NCI-H128 (cell line): ENCODE measurements at regions not wholly inside any gene's neighbourhood (a gene's known extent, or its start where the extent isn't known, plus 50 kb on each side); places are given as distances from the start of the nearest gene placed in this dataset.

Source experiments
- DNase-seq: peaks from one replicate; lab custom pipeline; 2025; ENCODE audit not compliant: unreplicated experiment; lab: John Stamatoyannopoulos, UW

DNA sequence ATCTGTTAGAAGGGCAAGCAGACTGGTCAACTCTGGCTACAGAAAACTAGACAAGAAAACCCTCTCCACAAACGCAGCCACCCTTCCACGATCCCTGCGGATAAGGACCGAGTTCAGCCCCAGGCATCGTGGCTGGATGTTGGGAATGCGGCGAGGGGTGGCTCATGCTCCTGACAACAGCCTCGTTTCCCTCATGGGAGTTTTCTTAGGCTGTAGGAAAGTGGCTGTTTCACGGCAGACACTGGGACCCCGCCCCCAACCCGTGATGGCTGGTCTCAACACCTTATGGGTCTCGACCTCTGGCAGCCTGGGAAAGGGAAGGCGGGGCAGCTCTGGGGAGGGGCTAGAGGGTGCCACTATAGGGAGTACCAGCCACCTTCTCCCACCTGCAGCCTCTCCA is 123.3 kb downstream of the RFLNA start:
- DNase-seq = no peak

DNA sequence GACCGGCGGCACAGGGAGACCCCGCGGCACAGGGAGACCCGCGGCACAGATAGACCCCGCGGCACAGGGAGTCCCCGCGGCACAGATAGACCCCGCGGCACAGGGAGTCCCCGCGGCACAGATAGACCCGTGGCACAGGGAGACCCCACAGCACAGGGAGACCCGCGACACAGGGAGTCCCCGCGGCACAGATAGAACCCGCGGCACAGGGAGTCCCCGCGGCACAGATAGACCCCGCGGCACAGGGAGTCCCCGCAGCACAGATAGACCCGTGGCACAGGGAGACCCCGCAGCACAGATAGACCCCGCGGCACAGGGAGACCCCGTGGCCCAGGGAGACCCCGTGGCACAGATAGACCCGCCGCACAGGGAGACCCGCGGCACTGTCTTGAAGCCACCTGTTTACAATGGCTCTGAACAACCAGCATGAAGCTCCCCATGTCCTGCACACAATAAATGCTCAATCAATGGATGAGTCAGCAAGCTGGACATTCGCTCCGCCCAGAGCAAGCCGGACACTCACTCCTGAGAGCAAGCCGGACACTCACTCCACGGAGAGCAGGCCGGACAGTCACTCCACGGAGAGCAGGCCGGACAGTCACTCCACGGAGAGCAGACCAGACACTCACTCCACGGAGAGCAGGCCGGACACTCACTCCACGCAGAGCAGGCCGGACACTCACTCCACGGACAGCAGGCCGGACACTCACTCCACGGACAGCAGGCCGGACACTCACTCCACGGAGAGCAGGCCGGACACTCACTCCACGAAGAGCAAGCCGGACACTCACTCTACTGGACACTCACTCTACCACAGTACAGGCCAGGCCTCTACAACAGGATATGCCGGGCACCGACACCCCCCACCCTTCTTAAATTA is 121.9 kb downstream of the RFLNA start:
- no peak for DNase-seq

DNA sequence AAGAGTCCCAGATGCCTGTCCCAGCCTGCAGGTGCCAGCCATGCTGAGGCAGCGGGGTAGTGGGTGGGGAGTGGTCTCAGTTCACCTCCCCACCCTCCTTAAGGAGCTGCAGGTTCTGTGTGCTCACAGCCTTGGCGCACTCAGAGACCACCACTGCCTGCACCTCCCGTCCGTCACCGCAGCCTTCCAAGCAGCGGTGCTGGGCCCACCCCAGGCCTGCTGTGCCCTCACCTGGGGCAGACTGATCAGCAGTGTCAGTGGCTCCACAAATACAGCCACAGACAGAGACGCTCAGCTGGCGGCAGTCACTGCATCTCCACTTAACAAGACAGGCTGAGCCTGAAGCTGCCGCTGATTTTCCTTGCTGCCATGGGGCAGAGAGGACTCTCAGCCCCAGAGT is 120.2 kb downstream of the RFLNA start:
- DNase-seq = no peak

DNA sequence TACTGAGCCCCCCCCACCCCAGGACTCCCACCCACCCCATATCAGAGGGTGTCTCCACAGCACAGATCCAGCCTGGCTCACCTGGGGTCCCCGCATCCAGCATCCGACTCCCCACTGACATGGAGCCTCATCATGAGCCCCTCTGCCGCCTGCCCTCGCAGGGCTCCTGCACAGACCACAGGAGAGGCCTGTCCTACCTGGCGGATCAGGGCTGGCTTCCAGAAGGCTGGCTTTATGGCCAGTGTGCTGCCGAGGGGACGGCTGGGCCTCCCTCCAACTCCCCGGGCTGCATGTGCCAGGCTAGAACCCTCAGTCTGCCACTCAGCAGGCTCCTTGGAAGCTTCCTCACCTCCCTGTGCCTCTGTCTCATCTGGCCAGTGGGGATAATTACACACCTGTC is 119.0 kb downstream of the RFLNA start:
- DNase-seq = no peak

DNA sequence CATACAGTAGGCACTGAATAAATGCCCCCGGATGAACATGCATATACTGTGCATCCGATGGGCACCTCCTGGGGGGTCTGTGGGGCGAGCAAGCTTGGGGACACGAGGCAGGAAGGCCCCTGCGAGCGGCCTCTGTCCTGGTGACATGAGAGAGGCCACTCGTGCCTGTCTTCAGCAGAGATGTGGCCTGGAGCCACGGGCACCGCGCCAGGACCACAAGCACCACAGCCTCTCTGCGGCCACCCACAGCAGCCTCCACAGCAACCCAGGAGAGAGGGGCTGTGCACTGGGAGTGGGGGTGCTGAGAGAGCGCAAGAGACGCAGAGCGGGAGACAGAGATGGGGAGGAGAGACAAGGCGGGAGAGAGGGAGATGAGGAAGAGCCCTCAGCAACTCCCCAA is 118.5 kb downstream of the RFLNA start:
- DNase-seq = no peak

DNA sequence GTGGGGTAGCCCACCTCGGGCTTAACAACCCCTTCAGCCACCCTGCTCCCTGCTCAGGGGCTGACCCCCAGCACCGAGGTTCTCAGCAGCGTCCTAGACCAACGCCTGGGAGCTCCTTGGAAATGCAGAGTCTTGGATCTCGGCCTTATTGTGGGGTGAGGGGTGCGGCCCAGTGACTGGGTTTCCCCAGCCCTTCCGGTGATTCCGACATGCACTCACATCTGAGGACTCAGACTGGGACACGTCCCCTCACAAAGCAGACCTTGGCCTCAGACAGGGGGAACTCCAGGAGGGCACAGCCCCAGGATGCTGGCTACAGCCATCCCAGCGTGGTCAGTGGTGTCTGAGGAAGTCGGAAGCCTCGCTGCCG is 117.7 kb downstream of the RFLNA start:
- no peak for DNase-seq

DNA sequence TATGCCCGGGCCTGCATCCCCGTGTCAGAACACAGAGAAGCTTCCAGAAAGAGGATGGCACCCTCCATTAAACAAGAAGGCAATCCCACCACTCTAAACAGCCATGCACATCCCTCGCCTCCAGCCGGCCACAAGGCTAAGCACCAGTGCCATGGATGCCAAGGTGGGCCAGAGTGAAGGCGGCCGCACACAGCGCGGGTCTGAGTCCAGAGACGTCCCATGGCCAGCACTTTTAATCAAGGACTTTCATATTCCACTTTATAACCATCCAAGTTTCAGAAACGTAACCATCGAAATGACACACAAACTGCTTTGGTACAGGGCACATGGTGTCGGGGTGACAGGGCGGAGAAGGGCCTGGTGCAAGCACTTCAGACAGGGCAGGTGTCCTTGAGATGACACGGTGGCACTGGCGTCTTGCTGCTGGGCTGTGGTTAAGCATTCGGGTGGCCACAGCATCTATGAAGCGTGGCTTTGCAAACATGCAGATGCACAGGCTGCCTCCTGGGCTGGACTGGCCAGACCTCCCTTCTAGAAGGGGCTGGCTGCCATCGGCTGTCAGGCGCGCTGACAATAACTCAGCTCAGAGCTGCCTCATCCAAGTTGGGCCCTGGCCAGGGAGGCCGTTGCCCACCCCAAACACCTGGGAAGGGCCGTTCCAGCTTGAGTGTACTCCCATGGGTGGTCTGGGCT is 117.2 kb downstream of the RFLNA start:
- no peak for DNase-seq

DNA sequence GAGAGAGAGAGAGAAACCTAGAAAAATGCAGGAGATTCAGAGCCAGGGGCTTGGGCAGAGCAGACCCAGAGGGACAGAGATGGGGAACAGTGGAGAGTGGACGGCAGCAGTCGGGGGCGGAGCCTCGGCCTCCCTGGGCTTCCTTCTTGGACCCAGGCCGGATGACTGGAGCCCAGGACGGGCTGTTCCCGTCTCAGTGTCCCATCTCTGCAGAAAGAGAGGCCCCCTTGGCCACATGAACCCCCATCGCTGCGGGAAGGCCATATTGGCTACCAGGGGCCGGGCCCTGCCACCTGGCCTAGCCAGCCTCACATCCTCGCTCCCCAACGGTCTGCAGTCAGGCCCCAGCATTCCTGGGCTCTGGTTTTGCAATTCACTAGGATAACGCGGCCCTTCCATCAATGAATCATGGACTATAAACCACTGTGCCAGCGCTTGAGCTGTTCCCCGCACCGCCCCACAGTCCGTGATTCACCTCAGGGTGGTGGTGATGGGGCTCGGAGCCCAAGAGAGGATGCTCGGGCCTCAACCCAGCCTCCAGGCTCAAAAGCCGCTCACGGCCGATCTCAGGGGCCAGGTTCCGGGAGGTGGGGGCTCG is 116.5 kb downstream of the RFLNA start:
- DNase-seq = no peak

DNA sequence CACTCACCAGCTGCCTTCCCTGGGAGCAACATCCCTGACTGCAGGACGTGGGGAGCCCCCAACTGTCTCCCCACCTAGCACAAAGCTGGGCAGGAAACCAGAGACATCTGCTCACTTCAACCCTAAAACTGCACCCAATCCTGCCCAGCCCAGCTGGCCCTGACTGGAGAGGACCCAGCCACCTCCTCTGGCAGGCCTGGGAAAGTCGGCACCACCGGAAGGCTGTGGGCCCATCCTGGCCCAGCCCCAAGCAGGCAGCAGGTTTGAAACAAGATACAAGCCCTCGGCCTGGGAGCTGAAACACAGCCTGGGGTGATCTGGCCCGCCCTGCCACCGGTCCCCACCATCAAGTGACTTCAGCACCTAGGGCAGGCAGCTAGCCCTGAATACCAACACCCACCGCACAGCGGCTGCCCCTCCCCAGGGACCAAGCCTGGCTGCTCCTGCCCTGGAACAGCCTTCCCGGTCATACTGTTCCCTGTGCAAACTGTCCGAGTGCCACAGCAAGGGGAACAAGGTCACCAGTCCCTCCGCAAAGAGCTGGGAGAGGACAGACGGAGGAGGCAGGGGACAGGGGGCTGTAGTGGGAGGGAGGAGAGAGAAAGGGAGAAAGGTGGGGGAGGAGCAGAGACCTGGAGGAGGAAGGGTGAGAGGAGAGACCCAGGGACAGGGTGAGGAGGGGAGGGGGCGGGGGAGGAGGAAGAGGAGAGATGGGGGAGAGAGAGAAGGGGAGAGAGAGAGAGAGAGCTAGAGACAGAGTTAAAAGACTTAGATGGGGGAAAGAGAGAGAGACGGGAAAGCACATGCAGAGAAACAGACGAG is 115.7 kb downstream of the RFLNA start:
- DNase-seq = no peak

DNA sequence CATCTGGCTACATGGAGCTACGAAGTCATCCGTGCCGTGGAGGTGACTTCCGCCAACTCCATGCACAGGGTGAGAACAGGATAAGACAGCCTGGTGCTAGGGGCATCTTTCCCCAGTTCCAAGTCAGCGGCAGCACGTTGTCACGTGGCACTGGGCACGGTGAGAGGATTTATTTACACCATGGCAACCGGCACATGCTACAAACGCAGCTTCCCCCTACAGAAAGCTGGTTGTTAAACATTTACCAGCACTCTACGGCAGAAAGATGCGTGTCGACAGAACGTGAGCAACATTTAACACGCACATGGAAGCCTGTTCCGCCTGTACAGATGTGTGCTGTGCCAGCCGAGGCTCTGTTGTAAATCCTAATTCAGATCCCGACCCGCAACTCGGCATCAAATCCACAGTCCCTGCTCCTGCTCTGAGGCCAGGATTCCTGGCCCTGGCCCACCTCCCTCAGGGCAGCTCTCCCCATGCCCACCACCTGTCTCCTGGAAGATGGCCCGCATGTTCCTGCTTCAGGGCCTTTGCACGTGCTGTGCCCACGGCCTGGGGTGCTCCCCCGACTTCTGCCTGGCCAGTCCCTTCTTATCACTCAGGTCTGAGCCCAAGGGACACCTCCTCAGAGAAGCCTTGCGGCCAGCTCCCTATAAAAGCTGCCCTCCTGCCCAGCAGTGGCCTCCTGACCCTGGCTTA is 114.1 kb downstream of the RFLNA start:
- no peak for DNase-seq

DNA sequence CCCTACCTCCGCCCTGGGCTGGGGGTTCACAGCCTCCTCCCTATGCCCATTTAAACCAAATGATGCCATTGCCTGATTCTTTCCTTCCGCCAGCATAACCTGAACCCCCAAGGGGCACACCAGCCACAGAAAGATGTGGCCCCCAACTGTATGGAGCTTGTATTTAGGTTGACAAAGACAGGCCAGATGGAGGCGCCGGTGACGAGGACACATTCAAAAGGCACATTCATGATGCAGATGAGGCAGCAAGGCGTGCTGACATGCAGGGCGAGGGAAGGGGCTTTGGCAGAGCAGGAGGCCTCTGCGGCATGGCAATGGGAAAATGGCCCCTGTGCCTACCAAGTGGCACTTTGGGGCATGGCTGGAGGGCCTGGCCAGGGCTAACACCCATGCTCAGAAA is 112.2 kb downstream of the RFLNA start:
- no peak for DNase-seq

DNA sequence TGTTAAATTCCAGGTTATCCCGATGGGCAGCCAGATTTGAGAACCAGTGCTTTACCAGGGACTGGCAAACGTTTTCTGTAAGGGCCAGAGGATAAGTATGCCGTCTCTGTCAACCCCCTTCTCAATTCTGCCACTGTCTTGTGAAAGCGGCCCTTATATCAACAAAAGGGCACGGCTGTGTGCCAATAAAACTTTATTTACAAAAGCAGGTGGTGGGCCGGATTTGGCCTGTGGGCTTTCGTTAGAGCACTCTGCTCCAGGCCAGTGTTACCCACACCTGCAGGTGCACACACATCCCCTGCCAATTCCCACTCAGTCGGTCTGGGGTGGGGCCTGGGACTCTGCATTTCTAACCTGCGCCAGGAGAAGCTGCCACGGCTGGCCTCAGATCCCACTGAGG is 111.2 kb downstream of the RFLNA start:
- DNase-seq = no peak

DNA sequence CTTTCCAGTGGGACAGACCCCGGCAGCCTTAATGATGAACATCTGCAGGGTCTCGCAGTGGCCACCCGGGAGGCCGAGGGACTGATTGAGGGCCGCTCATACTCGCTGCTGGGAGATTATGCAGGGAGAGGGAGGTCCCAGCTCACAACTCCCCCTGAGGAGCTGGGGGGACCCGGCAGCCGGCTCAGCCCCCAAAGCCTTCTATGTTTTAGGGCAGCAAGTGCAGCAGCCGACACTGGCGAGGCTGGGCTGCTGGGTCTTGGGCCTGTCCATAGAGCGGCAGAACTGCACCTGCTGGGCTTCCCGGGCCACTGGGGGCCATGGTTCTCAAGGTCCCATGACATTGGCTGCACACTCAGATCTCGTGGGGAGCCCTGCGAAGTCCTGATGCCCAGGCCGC is 110.7 kb downstream of the RFLNA start:
- DNase-seq = no peak

DNA sequence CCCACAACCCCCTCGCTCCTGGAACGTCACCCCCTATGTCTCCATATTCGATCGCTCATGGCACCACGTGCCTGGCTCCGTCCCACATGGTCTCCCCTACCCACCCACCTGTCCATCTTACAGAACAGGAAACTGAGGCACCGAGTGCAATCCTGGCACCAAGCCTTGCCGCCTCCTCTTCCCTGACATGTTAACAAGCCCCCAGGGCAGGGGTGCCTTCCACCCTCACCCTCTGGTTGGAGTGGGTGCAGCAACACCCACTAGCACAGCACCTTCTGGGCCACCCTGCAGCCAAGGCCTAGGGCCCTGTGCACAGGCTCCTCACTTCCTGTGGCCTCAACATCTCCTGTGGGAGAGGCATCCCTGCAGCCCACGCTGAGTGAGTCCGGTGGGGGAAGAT is 110.3 kb downstream of the RFLNA start:
- no peak for DNase-seq

DNA sequence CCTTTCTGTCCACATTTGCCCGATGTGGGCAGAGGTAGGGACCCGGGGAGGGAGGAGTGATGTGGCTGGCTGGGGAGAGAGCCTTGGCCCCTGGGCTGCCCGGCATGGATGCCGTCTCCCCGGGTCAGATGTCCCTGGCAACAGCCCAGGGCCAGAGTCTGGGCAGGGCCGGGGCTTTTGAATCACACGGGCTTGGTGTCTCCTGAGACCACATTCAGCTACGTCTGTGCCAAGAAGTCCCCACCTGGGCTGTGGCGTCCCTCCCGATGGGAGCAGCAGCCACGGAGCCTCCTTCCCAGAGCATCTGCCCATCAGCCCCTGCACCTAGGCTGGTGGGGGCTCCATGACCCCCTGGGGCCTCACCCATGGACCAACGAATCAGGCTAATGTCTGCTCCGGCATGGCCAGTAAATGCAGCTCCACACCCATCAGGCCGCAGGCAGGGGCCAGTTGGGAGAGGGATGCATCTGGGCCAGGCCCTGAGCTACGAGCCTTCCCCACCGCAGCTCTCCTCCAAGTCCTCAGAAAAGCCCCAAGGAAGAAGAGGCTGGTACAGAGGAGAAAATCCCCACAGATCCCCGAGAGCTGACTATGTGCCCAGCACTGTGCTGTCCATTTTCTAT is 109.4 kb downstream of the RFLNA start:
- no peak for DNase-seq

DNA sequence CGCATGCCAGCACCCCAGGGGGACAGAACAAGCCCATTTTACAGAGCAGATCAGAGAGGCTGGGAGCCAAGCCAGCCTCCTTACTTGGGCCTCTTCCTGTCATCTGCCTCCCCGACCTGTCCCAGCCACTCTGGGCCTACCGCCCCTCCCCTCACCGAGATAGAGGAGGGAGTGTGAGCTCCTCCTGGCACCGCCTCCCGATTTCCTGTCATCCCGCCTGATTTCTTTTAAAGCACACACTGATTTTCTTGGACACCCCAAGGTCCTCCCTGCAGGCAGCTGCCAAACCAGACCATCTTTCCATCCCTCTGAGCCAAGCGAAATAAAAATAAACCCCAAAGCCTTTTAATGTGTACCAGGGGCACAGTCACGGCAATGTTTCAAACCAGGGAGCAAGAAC is 108.4 kb downstream of the RFLNA start:
- DNase-seq = no peak

DNA sequence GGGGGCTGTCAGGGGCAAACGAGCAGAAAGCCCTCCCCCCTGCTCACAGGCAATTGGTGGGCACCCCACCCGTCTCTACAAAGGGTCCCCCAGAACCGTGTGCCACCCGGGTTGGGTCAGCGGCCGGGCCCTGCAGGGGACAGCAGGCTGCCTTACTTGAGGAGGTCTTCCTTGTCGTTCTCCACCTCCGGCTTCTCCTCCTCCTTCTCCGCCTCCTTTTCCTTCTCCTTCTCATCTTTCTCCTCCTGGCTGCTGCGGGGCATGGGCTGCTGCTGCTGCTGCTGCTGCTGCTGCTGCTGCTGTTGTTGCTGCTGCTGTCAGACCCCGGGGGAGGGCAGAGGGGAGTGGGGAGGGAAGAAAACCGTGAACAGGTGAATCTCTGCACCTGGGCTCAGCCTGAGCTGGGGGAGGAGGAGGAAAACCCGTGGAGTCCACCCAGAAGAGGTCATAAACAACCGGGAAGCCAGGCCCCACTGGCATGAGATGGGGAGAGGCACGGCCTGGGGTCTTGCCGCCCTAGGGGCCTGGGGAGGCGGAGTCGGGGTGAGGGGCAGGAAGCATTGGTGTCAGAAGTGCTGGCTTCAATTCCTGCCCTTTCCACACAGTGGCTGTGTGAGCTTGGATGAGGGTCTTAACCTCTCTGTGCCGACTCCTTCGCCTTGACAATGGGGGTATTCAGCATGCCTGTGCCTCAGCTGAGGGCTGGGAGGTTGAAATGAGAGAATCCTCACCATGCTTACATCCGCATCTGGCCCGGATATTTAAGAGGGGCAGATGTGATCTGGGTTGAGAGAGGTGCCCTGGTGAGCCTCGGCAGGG is 107.6 kb downstream of the RFLNA start:
- DNase-seq = no peak

DNA sequence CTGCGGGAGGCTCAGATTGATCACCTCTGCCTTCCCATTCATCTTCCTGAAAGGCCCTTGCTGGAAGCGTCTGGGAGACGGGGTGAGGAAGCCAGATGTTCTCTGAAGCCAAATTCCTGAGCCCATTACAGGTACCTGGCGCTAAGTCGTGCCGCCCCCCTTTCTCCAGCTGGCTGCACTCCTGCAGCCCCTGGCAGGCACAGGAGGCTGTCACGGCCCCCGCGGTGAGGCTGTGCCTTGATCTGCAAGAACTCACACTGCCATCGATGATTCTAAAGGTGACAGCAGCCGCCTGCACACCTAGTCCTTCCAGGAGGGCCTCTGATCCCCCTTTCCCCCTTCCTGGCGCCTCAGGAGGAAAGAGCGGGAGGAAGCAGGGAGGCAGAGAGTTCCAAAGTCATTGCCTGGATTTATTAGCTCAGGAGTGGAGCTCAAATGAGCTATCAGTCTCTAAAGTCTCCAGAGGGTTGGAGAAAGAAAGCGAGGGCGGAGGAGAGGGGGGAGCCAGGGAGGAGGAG is 106.9 kb downstream of the RFLNA start:
- no peak for DNase-seq

DNA sequence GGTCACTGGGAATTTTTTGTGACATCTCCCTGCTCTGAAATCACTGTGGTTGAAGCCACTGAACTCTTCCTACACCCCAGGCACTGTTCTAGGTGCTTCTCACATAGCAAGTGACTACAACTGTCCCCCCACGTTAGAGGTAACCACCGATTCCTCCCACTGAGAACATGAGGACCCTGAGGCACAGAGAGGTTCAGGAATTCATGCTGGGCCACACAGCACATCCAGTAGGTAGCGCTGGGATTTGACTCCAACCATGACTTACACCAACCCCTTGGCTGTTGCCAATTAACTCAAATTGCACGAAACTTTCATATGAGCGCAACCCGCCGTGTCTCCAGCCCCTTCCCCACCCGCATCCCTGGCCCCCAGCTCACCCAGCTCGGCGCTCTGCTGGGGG is 105.2 kb downstream of the RFLNA start:
- DNase-seq = no peak
